ENCODE measurements at regions not wholly inside any gene's neighbourhood (a gene's known extent, or its start where the extent isn't known, plus 50 kb on each side); places are given as distances from the start of the nearest gene placed in this dataset.

DNA sequence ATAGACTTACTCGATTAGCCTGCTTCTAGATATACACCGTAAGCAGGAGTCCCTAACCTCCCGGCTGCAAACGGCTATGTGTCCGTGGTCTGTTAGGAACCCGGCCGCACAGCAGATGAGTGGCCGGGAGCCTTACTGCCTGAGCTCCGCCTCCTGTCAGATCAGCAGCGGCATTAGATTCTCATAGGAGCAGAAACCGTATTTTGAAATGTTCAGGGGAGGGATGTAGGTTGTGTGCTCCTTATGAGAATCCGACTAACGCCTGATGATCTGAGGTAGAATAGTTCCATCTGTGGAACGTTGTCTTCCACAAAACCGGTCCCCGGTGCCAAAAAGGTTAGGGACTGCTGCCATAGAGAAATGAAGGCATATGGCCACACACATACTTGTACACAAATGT, 1491.9 kb downstream of the SLITRK5 start:
- TF ChIP-seq, protein P1, sequence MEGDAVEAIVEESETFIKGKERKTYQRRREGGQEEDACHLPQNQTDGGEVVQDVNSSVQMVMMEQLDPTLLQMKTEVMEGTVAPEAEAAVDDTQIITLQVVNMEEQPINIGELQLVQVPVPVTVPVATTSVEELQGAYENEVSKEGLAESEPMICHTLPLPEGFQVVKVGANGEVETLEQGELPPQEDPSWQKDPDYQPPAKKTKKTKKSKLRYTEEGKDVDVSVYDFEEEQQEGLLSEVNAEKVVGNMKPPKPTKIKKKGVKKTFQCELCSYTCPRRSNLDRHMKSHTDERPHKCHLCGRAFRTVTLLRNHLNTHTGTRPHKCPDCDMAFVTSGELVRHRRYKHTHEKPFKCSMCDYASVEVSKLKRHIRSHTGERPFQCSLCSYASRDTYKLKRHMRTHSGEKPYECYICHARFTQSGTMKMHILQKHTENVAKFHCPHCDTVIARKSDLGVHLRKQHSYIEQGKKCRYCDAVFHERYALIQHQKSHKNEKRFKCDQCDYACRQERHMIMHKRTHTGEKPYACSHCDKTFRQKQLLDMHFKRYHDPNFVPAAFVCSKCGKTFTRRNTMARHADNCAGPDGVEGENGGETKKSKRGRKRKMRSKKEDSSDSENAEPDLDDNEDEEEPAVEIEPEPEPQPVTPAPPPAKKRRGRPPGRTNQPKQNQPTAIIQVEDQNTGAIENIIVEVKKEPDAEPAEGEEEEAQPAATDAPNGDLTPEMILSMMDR (conservative IDR thresholded peaks at IDR 0.05), result no peak
- TF ChIP-seq EZH2 (IDR thresholded peaks at IDR 0.05; ENCODE audit: low read depth), result no peak
